Coronary artery (tissue), 2 donors: ENCODE measurements at regions not wholly inside any gene's neighbourhood (a gene's known extent, or its start where the extent isn't known, plus 50 kb on each side); places are given as distances from the start of the nearest gene placed in this dataset.
"Not testable (repeated sequence)": the region's sequence is repeated elsewhere in the genome, so short reads cannot be mapped to it uniquely, and the experiment has no call there.

Experiments
- DNase-seq: peaks from one replicate; pipeline ENCODE4 v3.0.0-alpha.2; 2017; ENCODE audit warnings: low spot score
- H3K27ac ChIP-seq, 2 donors: fragments of 200-600 bp; sonication (generic); one replicate each; pipeline ENCODE4 v1.5.1; 2016 to 2019
- H3K4me3 ChIP-seq: fragments of 200-600 bp; sonication (generic); 2 replicates; pipeline ENCODE4 v1.5.1; 2016; ENCODE audit warnings: mild to moderate bottlenecking, moderate library complexity
- CTCF ChIP-seq: fragments of 200-600 bp; sonication (generic); IDR thresholded peaks from one replicate; pipeline ENCODE4 v1.5.1; 2019; ENCODE audit warnings: antibody characterized with exemption

DNA sequence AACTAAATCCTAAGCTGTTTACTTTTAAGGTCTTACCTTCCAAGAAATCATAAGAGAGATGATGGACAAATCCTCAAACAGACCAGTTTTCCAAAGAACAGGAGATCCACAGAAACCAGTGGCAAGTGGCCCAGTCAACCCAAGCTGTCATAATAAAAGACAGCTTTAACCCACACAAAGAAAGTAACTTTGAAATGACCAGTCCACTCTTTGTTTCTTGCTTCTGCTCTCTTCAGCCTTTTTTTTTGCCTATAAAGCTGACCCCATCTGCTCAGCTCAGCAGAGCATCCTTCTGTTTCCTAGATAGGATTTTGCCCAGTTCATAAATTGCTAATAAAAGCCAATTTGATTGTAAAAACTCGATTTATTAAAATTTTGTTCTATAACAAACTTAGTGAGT lies 299.4 kb downstream of the OXSM start:
- TF ChIP-seq CTCF, result no peak
- Histone ChIP-seq H3K4me3 (no peak overlapping the region), H3K27ac (no peak overlapping the region)
- DNase-seq, result no peak

- no peak for DNase-seq
- Histone ChIP-seq H3K4me3 (no peak overlapping the region), H3K27ac (no peak overlapping the region)
- TF ChIP-seq CTCF, result no peak
Observed at GRCh38 chr3:26090589-26090988, 300.7 kb downstream of the OXSM start.

GRCh38 chr3:26091096-26091495 lies 301.2 kb downstream of the OXSM start:
- no peak for DNase-seq
- H3K27ac ChIP-seq, result no peak overlapping the region
- TF ChIP-seq CTCF, result no peak
- no peak overlapping the region for H3K4me3 ChIP-seq

- DNase-seq, result no peak
- Histone ChIP-seq H3K27ac (no peak overlapping the region), H3K4me3 (no peak overlapping the region)
- no peak for TF ChIP-seq CTCF
Observed at GRCh38 chr3:26091626-26092025, 301.7 kb downstream of the OXSM start.

- H3K4me3 ChIP-seq, result not testable (repeated sequence)
Observed at GRCh38 chr3:26097111-26097510, 307.2 kb downstream of the OXSM start.

DNA sequence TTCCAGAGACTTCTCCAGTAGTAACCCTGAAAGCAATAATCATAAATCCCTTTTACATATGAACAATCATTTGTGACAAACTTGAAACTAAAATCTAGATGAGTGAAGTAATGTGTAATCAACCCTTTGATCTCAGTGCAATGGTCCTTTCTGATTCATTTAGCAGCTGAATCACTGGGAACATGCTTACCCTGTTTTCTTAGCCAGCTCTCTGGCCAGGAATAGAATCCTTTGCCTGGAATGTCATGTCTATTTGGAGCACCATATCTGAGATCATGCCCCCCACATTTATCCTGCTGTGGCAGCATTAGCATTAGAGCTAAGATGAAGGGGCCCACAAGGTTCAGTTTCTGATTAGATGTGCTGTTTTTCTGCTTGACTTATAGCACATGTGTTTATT lies 309.8 kb downstream of the OXSM start:
- no peak for DNase-seq
- Histone ChIP-seq H3K27ac (no peak overlapping the region), H3K4me3 (no peak overlapping the region)
- no peak for TF ChIP-seq CTCF

More at GRCh38 chr3:26097111-26097510, 307.2 kb downstream of the OXSM start:
- not testable (repeated sequence) for DNase-seq, H3K27ac ChIP-seq

GRCh38 chr3:26100176-26100575 lies 310.3 kb downstream of the OXSM start:
- no peak for TF ChIP-seq CTCF
- Histone ChIP-seq H3K27ac (no peak overlapping the region), H3K4me3 (no peak overlapping the region)
- no peak for DNase-seq

DNA sequence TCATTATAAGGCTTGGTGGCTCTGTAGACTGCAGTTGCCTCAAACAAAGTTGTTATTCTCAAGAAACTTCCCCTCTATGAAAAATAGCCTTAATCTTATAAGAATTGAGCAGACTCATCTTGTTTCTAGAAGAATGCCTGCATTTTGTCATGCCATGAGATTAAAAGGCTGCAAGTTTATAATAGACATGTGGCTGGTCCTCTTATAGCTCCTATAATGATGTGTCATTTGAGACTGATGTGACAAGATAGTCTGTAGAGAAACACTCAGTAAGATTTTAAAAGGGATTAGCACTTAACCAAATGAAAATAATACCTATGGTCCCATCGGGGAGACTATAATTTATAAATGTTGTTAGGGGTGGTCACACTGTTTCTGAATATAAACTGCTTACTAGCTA lies 312.5 kb downstream of the OXSM start:
- no peak for TF ChIP-seq CTCF
- Histone ChIP-seq H3K4me3 (no peak overlapping the region), H3K27ac (no peak overlapping the region)
- no peak for DNase-seq
